K562 (cell line): ENCODE measurements at regions not wholly inside any gene's neighbourhood (a gene's known extent, or its start where the extent isn't known, plus 50 kb on each side); places are given as distances from the start of the nearest gene placed in this dataset.
A peak's percentile ranks its signal among the peaks of the same experiment; 100 is the strongest.

ENCODE experiments used
- ARID2 ChIP-seq: fragments of 450-650 bp; IDR thresholded peaks from 2 replicates; pipeline ENCODE4 v1.6.1; 2017; ENCODE audit warnings: antibody characterized with exemption, mild to moderate bottlenecking
- DMBX1 ChIP-seq: fragments of 250-450 bp; sonication (Bioruptor Pico); IDR thresholded peaks from 2 replicates; pipeline ENCODE4 v1.8.0; 2022; ENCODE audit warnings: inconsistent platforms, mild to moderate bottlenecking, moderate library complexity, borderline replicate concordance
- E2F3 ChIP-seq: fragments of 250-450 bp; sonication (Bioruptor Pico); IDR thresholded peaks from 2 replicates; pipeline ENCODE4 v1.4.0; 2020; ENCODE audit warnings: mild to moderate bottlenecking
- MLLT1 ChIP-seq, 2 experiments: fragments of 450-650 bp; IDR thresholded peaks; 2 replicates each; pipeline ENCODE4 v1.6.1; 2016
- PTTG1 ChIP-seq: fragments of 450-650 bp; IDR thresholded peaks from 2 replicates; pipeline ENCODE4 v1.6.1; 2016; ENCODE audit warnings: low read depth, mild to moderate bottlenecking, missing genetic modification characterization, missing compliant biosample characterization
- TEAD1 ChIP-seq, 2 experiments: fragments of 450-650 bp in 1 of 2; sonication (generic) in 1 of 2; formaldehyde crosslinking; IDR thresholded peaks; 2 replicates each; pipeline versions ENCODE4 v1.4.0 to v1.8.0; 2020 to 2022; ENCODE audit warnings: mild to moderate bottlenecking in 2 of 2, missing genetic modification reagents in 1 of 2
- ZNF318 ChIP-seq, 2 experiments: fragments of 450-650 bp; IDR thresholded peaks; 2 replicates each; pipeline ENCODE4 v1.6.1; 2016; ENCODE audit warnings: mild to moderate bottlenecking in 2 of 2, borderline replicate concordance in 1 of 2, low read depth in 1 of 2, moderate library complexity in 1 of 2
- TF ChIP-seq, protein P1 (sequence below): fragments of 150-350 bp; conservative IDR thresholded peaks from 2 replicates; pipeline ENCODE4 v1.6.1; 2014; ENCODE audit warnings: low read length
- TF ChIP-seq, protein P2 (sequence below): fragments of 450-650 bp; IDR thresholded peaks from 2 replicates; pipeline ENCODE4 v1.6.1; 2017; ENCODE audit warnings: antibody characterized with exemption, mild to moderate bottlenecking
- TF ChIP-seq, protein P3 (sequence below): fragments of 250-450 bp; sonication (Bioruptor Pico); IDR thresholded peaks from 2 replicates; pipeline ENCODE4 v1.8.0; 2021; ENCODE audit warnings: borderline replicate concordance, mild to moderate bottlenecking, moderate library complexity; ENCODE audit not compliant: poor library complexity, severe bottlenecking

- TF ChIP-seq DMBX1 (CRISPR knock-in tag) (peak; percentile 81), ARID2 (no peak), TEAD1 (CRISPR knock-in tag; IDR thresholded peaks at IDR 0.05) (no peak), MLLT1 (IDR thresholded peaks at IDR 0.05) (no peak), PTTG1 (peak; percentile 61), E2F3 (CRISPR knock-in tag) (no peak), ZNF318 (IDR thresholded peaks at IDR 0.05; ENCODE audit: borderline replicate concordance in 1 of 2, low read depth in 1 of 2) (no peak)
- TF ChIP-seq, protein P1, sequence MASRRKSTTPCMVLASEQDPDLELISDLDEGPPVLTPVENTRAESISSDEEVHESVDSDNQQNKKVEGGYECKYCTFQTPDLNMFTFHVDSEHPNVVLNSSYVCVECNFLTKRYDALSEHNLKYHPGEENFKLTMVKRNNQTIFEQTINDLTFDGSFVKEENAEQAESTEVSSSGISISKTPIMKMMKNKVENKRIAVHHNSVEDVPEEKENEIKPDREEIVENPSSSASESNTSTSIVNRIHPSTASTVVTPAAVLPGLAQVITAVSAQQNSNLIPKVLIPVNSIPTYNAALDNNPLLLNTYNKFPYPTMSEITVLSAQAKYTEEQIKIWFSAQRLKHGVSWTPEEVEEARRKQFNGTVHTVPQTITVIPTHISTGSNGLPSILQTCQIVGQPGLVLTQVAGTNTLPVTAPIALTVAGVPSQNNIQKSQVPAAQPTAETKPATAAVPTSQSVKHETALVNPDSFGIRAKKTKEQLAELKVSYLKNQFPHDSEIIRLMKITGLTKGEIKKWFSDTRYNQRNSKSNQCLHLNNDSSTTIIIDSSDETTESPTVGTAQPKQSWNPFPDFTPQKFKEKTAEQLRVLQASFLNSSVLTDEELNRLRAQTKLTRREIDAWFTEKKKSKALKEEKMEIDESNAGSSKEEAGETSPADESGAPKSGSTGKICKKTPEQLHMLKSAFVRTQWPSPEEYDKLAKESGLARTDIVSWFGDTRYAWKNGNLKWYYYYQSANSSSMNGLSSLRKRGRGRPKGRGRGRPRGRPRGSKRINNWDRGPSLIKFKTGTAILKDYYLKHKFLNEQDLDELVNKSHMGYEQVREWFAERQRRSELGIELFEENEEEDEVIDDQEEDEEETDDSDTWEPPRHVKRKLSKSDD: no peak
- TF ChIP-seq, protein P2, sequence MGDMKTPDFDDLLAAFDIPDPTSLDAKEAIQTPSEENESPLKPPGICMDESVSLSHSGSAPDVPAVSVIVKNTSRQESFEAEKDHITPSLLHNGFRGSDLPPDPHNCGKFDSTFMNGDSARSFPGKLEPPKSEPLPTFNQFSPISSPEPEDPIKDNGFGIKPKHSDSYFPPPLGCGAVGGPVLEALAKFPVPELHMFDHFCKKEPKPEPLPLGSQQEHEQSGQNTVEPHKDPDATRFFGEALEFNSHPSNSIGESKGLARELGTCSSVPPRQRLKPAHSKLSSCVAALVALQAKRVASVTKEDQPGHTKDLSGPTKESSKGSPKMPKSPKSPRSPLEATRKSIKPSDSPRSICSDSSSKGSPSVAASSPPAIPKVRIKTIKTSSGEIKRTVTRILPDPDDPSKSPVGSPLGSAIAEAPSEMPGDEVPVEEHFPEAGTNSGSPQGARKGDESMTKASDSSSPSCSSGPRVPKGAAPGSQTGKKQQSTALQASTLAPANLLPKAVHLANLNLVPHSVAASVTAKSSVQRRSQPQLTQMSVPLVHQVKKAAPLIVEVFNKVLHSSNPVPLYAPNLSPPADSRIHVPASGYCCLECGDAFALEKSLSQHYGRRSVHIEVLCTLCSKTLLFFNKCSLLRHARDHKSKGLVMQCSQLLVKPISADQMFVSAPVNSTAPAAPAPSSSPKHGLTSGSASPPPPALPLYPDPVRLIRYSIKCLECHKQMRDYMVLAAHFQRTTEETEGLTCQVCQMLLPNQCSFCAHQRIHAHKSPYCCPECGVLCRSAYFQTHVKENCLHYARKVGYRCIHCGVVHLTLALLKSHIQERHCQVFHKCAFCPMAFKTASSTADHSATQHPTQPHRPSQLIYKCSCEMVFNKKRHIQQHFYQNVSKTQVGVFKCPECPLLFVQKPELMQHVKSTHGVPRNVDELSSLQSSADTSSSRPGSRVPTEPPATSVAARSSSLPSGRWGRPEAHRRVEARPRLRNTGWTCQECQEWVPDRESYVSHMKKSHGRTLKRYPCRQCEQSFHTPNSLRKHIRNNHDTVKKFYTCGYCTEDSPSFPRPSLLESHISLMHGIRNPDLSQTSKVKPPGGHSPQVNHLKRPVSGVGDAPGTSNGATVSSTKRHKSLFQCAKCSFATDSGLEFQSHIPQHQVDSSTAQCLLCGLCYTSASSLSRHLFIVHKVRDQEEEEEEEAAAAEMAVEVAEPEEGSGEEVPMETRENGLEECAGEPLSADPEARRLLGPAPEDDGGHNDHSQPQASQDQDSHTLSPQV: 0 out of 2 replicates have a peak, but pooled peaks have one; percentile 29
- TF ChIP-seq, protein P3, sequence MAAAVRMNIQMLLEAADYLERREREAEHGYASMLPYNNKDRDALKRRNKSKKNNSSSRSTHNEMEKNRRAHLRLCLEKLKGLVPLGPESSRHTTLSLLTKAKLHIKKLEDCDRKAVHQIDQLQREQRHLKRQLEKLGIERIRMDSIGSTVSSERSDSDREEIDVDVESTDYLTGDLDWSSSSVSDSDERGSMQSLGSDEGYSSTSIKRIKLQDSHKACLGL (CRISPR knock-in tag): no peak
These were observed 129.5 kb upstream of the CNR1 start (continued) for GRCh38 chr6:88295663-88296062.
